NCI-H82 (cell line): ENCODE measurements at regions not wholly inside any gene's neighbourhood (a gene's known extent, or its start where the extent isn't known, plus 50 kb on each side); places are given as distances from the start of the nearest gene placed in this dataset.

Experiments
- DNase-seq: peaks from one replicate; lab custom pipeline; 2025; lab: John Stamatoyannopoulos, UW

- no peak for DNase-seq
Measured at GRCh38 chr3:118550122-118550521, 484.5 kb downstream of the IGSF11 start.

- no peak for DNase-seq
Measured at GRCh38 chr3:118550556-118550955, 484.1 kb downstream of the IGSF11 start.

- no peak for DNase-seq
Measured at GRCh38 chr3:118554148-118554838, 480.4 kb downstream of the IGSF11 start.

- DNase-seq = no peak
Measured at GRCh38 chr3:118556983-118557382, 477.7 kb downstream of the IGSF11 start.

- DNase-seq = no peak
Measured at GRCh38 chr3:118557513-118557912, 477.1 kb downstream of the IGSF11 start.

- no peak for DNase-seq
Measured at GRCh38 chr3:118559286-118559685, 475.4 kb downstream of the IGSF11 start.

- no peak for DNase-seq
Measured at GRCh38 chr3:118564800-118565199, 469.8 kb downstream of the IGSF11 start.

- no peak for DNase-seq
Measured at GRCh38 chr3:118573912-118574311, 460.7 kb downstream of the IGSF11 start.

GRCh38 chr3:118577055-118577777, 457.4 kb downstream of the IGSF11 start:
- DNase-seq = no peak

GRCh38 chr3:118578559-118578958, 456.1 kb downstream of the IGSF11 start:
- DNase-seq = no peak

GRCh38 chr3:118587037-118587741, 447.5 kb downstream of the IGSF11 start:
- no peak for DNase-seq

GRCh38 chr3:118587847-118588246, 446.8 kb downstream of the IGSF11 start:
- DNase-seq = no peak

GRCh38 chr3:118593277-118593670, 441.4 kb downstream of the IGSF11 start:
- DNase-seq = no peak

- no peak for DNase-seq
Measured at GRCh38 chr3:118597184-118597583, 437.5 kb downstream of the IGSF11 start.

- DNase-seq = no peak
Measured at GRCh38 chr3:118607915-118608820, 426.5 kb downstream of the IGSF11 start.

GRCh38 chr3:118618247-118619040, 416.2 kb downstream of the IGSF11 start:
- DNase-seq = no peak

GRCh38 chr3:118626453-118626852, 408.2 kb downstream of the IGSF11 start:
- no peak for DNase-seq

GRCh38 chr3:118628704-118629341, 405.8 kb downstream of the IGSF11 start:
- peak; percentile 93 for DNase-seq

GRCh38 chr3:118629821-118630220, 404.8 kb downstream of the IGSF11 start:
- no peak for DNase-seq

- no peak for DNase-seq
Measured at GRCh38 chr3:118635711-118636110, 398.9 kb downstream of the IGSF11 start.

GRCh38 chr3:118636841-118637240, 397.8 kb downstream of the IGSF11 start:
- DNase-seq = peak; percentile 60
